Adipocyte (in vitro differentiated cells): ENCODE measurements at regions not wholly inside any gene's neighbourhood (a gene's known extent, or its start where the extent isn't known, plus 50 kb on each side); places are given as distances from the start of the nearest gene placed in this dataset.
A peak's percentile ranks its signal among the peaks of the same experiment; 100 is the strongest.

ENCODE experiments used
- DNase-seq: peaks from one replicate; pipeline ENCODE4 v3.0.0-alpha.2; 2015; ENCODE audit warnings: low read depth
- H3K27me3 ChIP-seq: replicated peaks from 2 replicates; pipeline ENCODE4 v1.7.0; 2013; ENCODE audit warnings: mild to moderate bottlenecking, low read length, moderate library complexity; ENCODE audit not compliant: control insufficient read depth, insufficient read depth
- H3K36me3 ChIP-seq: 2 replicates; pipeline ENCODE4 v1.7.0; 2013; ENCODE audit warnings: low read length, mild to moderate bottlenecking, moderate library complexity; ENCODE audit not compliant: control insufficient read depth, insufficient read depth, severe bottlenecking
- H3K4me1 ChIP-seq: 2 replicates; pipeline ENCODE4 v1.7.0; 2013; ENCODE audit warnings: mild to moderate bottlenecking, low read length, moderate library complexity; ENCODE audit not compliant: control insufficient read depth, insufficient read depth
- H3K4me3 ChIP-seq: 2 replicates; pipeline ENCODE4 v1.7.0; 2013; ENCODE audit warnings: mild to moderate bottlenecking, low read length, moderate library complexity
- H3K9ac ChIP-seq: 2 replicates; pipeline ENCODE4 v1.7.0; 2013; ENCODE audit warnings: mild to moderate bottlenecking, low read length, moderate library complexity
- H3K9me3 ChIP-seq: 2 replicates; pipeline ENCODE4 v1.7.0; 2013; ENCODE audit warnings: mild to moderate bottlenecking, low read length, moderate library complexity; ENCODE audit not compliant: control insufficient read depth

DNA sequence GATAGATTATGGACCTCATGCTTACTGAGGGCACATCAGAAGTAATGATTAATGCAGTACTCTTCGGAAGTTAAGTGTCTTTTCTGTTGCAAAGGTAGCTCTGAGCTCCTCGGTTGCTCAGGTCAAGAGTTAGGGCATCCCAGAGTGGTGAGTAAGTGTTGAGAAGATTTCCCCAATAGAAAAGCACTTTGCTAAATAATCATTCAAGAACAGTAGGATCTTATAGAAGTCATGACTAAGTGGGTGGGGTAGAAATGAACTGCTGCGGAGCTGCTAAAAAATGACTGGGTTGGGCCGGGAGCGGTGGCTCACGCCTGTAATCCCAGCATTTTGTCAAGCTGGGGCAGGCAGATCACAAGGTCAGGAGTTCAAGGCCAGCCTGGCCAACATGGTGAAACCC is 648.6 kb upstream of the CAMK1G start:
- Histone ChIP-seq H3K27me3 (no peaks in the 10 kb centered on the region), H3K4me1 (peaks cover 2% of the 10 kb centered on the region), H3K9ac (no peak overlapping the region), H3K36me3 (no peaks in the 10 kb centered on the region), H3K4me3 (no peak overlapping the region), H3K9me3 (no peaks in the 10 kb centered on the region)
- no peak for DNase-seq

GRCh38 chr1:208935517-208936187 is 647.9 kb upstream of the CAMK1G start:
- Histone ChIP-seq H3K36me3 (no peaks in the 10 kb centered on the region), H3K4me3 (no peak overlapping the region), H3K9me3 (no peaks in the 10 kb centered on the region), H3K9ac (no peak overlapping the region), H3K4me1 (no peaks in the 10 kb centered on the region), H3K27me3 (no peaks in the 10 kb centered on the region)
- no peak for DNase-seq

GRCh38 chr1:208939537-208940085 is 643.9 kb upstream of the CAMK1G start:
- Histone ChIP-seq H3K4me3 (no peak overlapping the region), H3K4me1 (peaks cover 6% of the 10 kb centered on the region), H3K9ac (no peak overlapping the region), H3K9me3 (no peaks in the 10 kb centered on the region), H3K27me3 (no peaks in the 10 kb centered on the region), H3K36me3 (no peaks in the 10 kb centered on the region)
- no peak for DNase-seq

GRCh38 chr1:208942394-208943130 is 641.0 kb upstream of the CAMK1G start:
- Histone ChIP-seq H3K4me3 (no peak overlapping the region), H3K27me3 (no peaks in the 10 kb centered on the region), H3K4me1 (peaks cover 15% of the 10 kb centered on the region), H3K9ac (no peak overlapping the region), H3K9me3 (no peaks in the 10 kb centered on the region), H3K36me3 (no peaks in the 10 kb centered on the region)
- peak; percentile 11 for DNase-seq

DNA sequence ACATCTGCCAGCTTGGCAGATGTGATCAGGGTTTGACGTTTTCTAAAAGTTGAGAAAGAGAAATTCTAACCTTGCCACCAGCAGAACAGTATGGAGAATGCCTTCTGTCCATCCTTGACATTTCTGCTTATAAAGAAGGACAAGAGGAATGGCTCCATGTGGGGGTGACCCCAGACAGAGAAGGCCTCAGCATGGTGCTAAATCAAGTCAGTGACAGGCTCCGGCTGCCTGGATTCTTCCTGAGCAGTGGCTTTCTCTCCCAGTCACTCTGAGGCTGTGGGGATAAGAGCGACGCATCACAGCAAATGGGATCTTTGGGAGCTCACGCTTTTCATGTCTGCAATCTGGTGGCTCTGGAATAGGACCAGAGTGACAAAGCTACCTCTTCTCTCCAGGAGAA is 640.2 kb upstream of the CAMK1G start:
- no peak overlapping the region for H3K4me3 ChIP-seq
- no peaks in the 10 kb centered on the region for H3K36me3 ChIP-seq
- DNase-seq: no peak
- H3K27me3 ChIP-seq: no peaks in the 10 kb centered on the region
- H3K4me1 ChIP-seq: peaks cover 15% of the 10 kb centered on the region
- no peaks in the 10 kb centered on the region for H3K9me3 ChIP-seq
- H3K9ac ChIP-seq: no peak overlapping the region

DNA sequence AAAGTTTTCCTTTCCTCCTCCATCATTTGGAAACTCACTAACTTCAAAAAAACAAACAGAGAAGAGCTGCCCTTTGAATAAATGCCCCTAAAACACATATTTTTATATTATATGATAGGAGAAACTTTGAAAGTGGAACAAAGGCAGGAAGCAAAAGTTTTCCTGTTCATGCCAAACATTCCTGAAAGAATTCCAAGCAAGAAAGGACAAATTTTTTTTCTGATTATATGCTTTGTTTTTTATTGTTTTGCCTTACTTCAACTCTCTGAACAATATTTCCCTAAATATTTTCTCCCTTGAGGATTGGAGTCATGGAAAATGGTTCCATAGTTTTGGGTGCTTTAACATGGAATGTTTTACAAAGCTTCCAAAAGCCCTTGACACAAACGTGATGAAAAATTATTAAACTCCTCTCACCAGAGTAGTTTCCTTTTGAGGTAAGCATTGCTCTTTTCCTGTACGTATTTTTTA is 638.5 kb upstream of the CAMK1G start:
- Histone ChIP-seq H3K4me1 (peaks cover 15% of the 10 kb centered on the region), H3K4me3 (peak overlapping the region; percentile 25), H3K9ac (no peak overlapping the region), H3K9me3 (peaks cover 14% of the 10 kb centered on the region), H3K27me3 (no peaks in the 10 kb centered on the region), H3K36me3 (no peaks in the 10 kb centered on the region)
- peak; percentile 5 for DNase-seq

- H3K36me3 ChIP-seq: no peaks in the 10 kb centered on the region
- no peak for DNase-seq
- H3K9me3 ChIP-seq: peaks cover 14% of the 10 kb centered on the region
- H3K9ac ChIP-seq: no peak overlapping the region
- peaks cover 3% of the 10 kb centered on the region for H3K4me1 ChIP-seq
- no peak overlapping the region for H3K4me3 ChIP-seq
- no peaks in the 10 kb centered on the region for H3K27me3 ChIP-seq
These were observed 633.3 kb upstream of the CAMK1G start for GRCh38 chr1:208950206-208950605.

GRCh38 chr1:208951026-208951525 is 632.4 kb upstream of the CAMK1G start:
- Histone ChIP-seq H3K9ac (no peak overlapping the region), H3K4me3 (no peak overlapping the region), H3K9me3 (peaks cover 15% of the 10 kb centered on the region), H3K36me3 (no peaks in the 10 kb centered on the region), H3K27me3 (no peaks in the 10 kb centered on the region), H3K4me1 (no peaks in the 10 kb centered on the region)
- DNase-seq: no peak

DNA sequence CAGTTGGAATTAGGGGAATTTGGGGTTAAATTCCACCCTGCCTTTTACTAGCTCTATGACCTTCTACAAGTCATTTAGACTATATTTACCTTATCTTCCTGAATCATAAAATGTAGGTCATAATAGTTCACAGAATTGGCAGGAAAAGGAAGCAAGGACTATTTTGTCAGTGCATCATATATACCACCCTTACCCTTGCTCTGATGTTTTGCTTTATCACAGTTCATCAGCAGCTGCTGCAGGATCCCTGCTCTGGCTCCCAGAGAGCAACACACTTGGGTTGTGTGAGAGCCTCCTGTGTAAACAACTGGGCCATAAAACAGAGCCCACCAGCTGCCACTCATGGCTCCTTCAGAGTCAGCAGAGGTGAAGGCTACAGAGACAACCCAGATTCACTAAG is 631.6 kb upstream of the CAMK1G start:
- Histone ChIP-seq H3K9ac (no peak overlapping the region), H3K9me3 (peaks cover 19% of the 10 kb centered on the region), H3K4me1 (no peaks in the 10 kb centered on the region), H3K36me3 (no peaks in the 10 kb centered on the region), H3K4me3 (no peak overlapping the region), H3K27me3 (no peaks in the 10 kb centered on the region)
- no peak for DNase-seq

- H3K36me3 ChIP-seq: no peaks in the 10 kb centered on the region
- H3K9me3 ChIP-seq: peaks cover 31% of the 10 kb centered on the region
- H3K27me3 ChIP-seq: no peaks in the 10 kb centered on the region
- no peak overlapping the region for H3K4me3 ChIP-seq
- no peak overlapping the region for H3K9ac ChIP-seq
- DNase-seq: no peak
- no peaks in the 10 kb centered on the region for H3K4me1 ChIP-seq
These were observed 620.6 kb upstream of the CAMK1G start for GRCh38 chr1:208962867-208963266.

GRCh38 chr1:208965351-208965750 is 618.2 kb upstream of the CAMK1G start:
- H3K27me3 ChIP-seq: peaks cover 6% of the 10 kb centered on the region
- H3K4me3 ChIP-seq: no peak overlapping the region

More at GRCh38 chr1:208965351-208965750, 618.2 kb upstream of the CAMK1G start:
- H3K4me1 ChIP-seq: no peaks in the 10 kb centered on the region
- H3K36me3 ChIP-seq: no peaks in the 10 kb centered on the region
- no peak for DNase-seq
- H3K9me3 ChIP-seq: peaks cover 8% of the 10 kb centered on the region
- H3K9ac ChIP-seq: no peak overlapping the region
